Calu3 (cell line): ENCODE measurements at regions not wholly inside any gene's neighbourhood (a gene's known extent, or its start where the extent isn't known, plus 50 kb on each side); places are given as distances from the start of the nearest gene placed in this dataset.

Experiments
- BruUV-seq: library from RNA; stranded (reverse); fragments of 400-500 nt; replicated peaks from 2 replicates; lab custom pipeline; 2021; lab: Mats Ljungman, UMichigan
- CTCF ChIA-PET: fragments of 300-600 bp; sonication (Branson Sonifier 250); formaldehyde crosslinking; loops from one replicate; lab custom pipeline; 2022; ENCODE audit warnings: antibody characterized with exemption; lab: Charles Lee
- DNase-seq: peaks from one replicate; pipeline ENCODE4 v3.0.0; 2022
- H3K27ac Mint-ChIP-seq: one replicate; pipeline ENCODE4 v1.8.0; 2022; ENCODE audit warnings: mixed read lengths; ENCODE audit not compliant: unreplicated experiment
- H3K27me3 Mint-ChIP-seq: one replicate; pipeline ENCODE4 v1.8.0; 2022; ENCODE audit warnings: mixed read lengths; ENCODE audit not compliant: unreplicated experiment
- H3K36me3 Mint-ChIP-seq: one replicate; pipeline ENCODE4 v1.8.0; 2022; ENCODE audit warnings: mild to moderate bottlenecking, moderate library complexity, mixed read lengths; ENCODE audit not compliant: insufficient read depth, unreplicated experiment
- H3K4me1 Mint-ChIP-seq: one replicate; pipeline ENCODE4 v1.8.0; 2022; ENCODE audit warnings: mild to moderate bottlenecking, low read depth, mixed read lengths; ENCODE audit not compliant: unreplicated experiment
- H3K4me3 Mint-ChIP-seq: one replicate; pipeline ENCODE4 v1.8.0; 2022; ENCODE audit warnings: mild to moderate bottlenecking, low read depth, moderate library complexity, mixed read lengths; ENCODE audit not compliant: unreplicated experiment
- H3K9me3 Mint-ChIP-seq: one replicate; pipeline ENCODE4 v1.8.0; 2022; ENCODE audit warnings: low read depth, mixed read lengths; ENCODE audit not compliant: unreplicated experiment
- intact Hi-C: fragments of 100-400 bp; cut with micrococcal nuclease; formaldehyde crosslinking; loops from one replicate; pipeline ENCODE4 v1.10.0; 2022; ENCODE audit not compliant: unreplicated experiment
- TF ChIP-seq, protein P1 (sequence below): fragments of 200-600 bp; IDR thresholded peaks from one replicate; pipeline ENCODE4 v1.8.0; 2022; ENCODE audit warnings: antibody characterized with exemption; ENCODE audit not compliant: unreplicated experiment

- intact Hi-C loops, result no loop called here
- no peak for DNase-seq
- Mint-ChIP-seq H3K4me1 (no peaks in the 10 kb centered on the region), H3K36me3 (no peaks in the 10 kb centered on the region), H3K4me3 (no peak overlapping the region), H3K9me3 (peaks cover 14% of the 10 kb centered on the region), H3K27ac (no peak overlapping the region), H3K27me3 (no peaks in the 10 kb centered on the region)
- CTCF ChIA-PET, result no interaction called here
- TF ChIP-seq, protein P1, sequence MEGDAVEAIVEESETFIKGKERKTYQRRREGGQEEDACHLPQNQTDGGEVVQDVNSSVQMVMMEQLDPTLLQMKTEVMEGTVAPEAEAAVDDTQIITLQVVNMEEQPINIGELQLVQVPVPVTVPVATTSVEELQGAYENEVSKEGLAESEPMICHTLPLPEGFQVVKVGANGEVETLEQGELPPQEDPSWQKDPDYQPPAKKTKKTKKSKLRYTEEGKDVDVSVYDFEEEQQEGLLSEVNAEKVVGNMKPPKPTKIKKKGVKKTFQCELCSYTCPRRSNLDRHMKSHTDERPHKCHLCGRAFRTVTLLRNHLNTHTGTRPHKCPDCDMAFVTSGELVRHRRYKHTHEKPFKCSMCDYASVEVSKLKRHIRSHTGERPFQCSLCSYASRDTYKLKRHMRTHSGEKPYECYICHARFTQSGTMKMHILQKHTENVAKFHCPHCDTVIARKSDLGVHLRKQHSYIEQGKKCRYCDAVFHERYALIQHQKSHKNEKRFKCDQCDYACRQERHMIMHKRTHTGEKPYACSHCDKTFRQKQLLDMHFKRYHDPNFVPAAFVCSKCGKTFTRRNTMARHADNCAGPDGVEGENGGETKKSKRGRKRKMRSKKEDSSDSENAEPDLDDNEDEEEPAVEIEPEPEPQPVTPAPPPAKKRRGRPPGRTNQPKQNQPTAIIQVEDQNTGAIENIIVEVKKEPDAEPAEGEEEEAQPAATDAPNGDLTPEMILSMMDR, result no peak
- BruUV-seq, result no TSS peak
These were observed 1428.6 kb downstream of the MAT2B start for GRCh38 chr5:164934039-164934438.

GRCh38 chr5:164934561-164934960, 1429.1 kb downstream of the MAT2B start:
- no peak for DNase-seq
- no TSS peak for BruUV-seq
- peaks cover 14% of the 10 kb centered on the region for H3K9me3 Mint-ChIP-seq
- TF ChIP-seq, protein P1, result no peak
- intact Hi-C loops, result no loop called here
- no peak overlapping the region for H3K4me3 Mint-ChIP-seq
- H3K36me3 Mint-ChIP-seq, result no peaks in the 10 kb centered on the region
- H3K27ac Mint-ChIP-seq, result no peak overlapping the region
- no peaks in the 10 kb centered on the region for H3K27me3 Mint-ChIP-seq
- no peaks in the 10 kb centered on the region for H3K4me1 Mint-ChIP-seq
- CTCF ChIA-PET, result no interaction called here

DNA sequence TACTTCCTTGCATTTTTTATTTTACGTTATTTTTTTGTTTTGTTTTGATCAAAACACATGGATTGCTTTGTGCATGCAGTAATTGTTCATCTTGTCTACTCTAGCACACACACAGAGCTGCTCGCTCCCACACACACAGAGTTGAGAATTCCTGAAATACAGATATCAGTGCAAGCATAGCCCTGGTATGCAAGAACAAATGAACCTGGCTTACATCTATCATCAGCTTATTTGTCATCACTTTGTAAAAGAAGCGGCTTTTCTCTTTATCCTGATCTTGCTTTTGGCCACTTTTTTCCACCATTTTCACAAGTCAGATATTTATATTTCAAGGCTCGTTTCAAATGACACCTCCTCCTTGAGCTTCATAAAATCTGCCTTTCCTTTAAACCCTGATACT, 1435.7 kb downstream of the MAT2B start:
- Mint-ChIP-seq H3K4me1 (no peaks in the 10 kb centered on the region), H3K36me3 (no peaks in the 10 kb centered on the region), H3K4me3 (no peak overlapping the region), H3K9me3 (peaks cover 9% of the 10 kb centered on the region), H3K27ac (no peak overlapping the region), H3K27me3 (no peaks in the 10 kb centered on the region)
- TF ChIP-seq, protein P1, result no peak
- BruUV-seq, result no TSS peak
- CTCF ChIA-PET, result no interaction called here
- no peak for DNase-seq
- intact Hi-C loops, result no loop called here

DNA sequence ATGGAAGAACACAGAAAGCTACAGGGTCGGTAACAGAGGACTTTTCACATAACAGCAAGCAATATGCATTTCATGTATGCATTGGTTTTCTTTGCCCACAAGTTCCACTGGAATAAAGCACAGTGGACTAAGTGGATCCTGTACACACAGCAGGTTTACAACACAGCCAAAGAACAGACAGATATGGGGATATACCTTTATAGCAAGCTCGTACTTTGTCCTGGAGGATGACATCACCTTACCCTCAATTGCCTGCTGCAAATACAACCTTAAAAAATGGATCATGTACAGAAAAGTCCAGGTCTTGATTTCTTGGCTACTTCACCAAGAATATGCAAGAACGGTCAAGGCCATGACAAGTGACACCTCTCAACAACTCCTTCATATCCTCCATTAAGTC, 1445.5 kb downstream of the MAT2B start:
- Mint-ChIP-seq H3K4me1 (no peaks in the 10 kb centered on the region), H3K9me3 (no peaks in the 10 kb centered on the region), H3K4me3 (no peak overlapping the region), H3K27me3 (no peaks in the 10 kb centered on the region), H3K36me3 (no peaks in the 10 kb centered on the region), H3K27ac (no peak overlapping the region)
- CTCF ChIA-PET, result interaction anchor here (0.6 kb wide), 1 partner anchor 421 kb away, joined by 12 read pairs; no protein-coding TSS in a partner anchor
- TF ChIP-seq, protein P1, result no peak
- intact Hi-C loops, result no loop called here
- no peak for DNase-seq
- BruUV-seq, result no TSS peak
